Activated gamma-delta T cell (primary cell): ENCODE measurements at regions not wholly inside any gene's neighbourhood (a gene's known extent, or its start where the extent isn't known, plus 50 kb on each side); places are given as distances from the start of the nearest gene placed in this dataset.
"Not testable (repeated sequence)": the region's sequence is repeated elsewhere in the genome, so short reads cannot be mapped to it uniquely, and the experiment has no call there.

ENCODE experiments used
- DNase-seq: peaks from one replicate; lab custom pipeline; 2025; lab: John Stamatoyannopoulos, UW

GRCh38 chr3:166684077-166684476 is 696.0 kb downstream of the ZBBX start:
- not testable (repeated sequence) for DNase-seq

DNA sequence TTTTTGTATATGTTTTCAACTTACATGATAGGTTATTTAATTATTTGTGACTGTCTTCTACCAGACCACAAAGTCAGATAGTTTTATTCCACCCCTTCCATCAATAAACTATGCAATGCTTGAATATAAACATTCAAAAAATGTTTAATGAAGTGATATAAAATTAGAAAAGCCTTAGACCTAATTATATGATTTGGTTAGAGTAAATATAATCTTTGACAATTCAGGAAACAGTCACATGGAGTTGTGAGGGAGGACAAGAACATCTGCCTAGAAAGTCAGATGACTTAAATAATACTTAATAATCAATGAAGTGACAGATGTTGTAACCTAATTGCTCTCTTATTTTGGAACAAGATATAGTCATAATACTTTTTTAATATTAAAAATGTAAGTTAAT is 710.3 kb downstream of the ZBBX start:
- DNase-seq: no peak

- no peak for DNase-seq
Observed at GRCh38 chr3:166663194-166663593, 716.9 kb downstream of the ZBBX start.

DNA sequence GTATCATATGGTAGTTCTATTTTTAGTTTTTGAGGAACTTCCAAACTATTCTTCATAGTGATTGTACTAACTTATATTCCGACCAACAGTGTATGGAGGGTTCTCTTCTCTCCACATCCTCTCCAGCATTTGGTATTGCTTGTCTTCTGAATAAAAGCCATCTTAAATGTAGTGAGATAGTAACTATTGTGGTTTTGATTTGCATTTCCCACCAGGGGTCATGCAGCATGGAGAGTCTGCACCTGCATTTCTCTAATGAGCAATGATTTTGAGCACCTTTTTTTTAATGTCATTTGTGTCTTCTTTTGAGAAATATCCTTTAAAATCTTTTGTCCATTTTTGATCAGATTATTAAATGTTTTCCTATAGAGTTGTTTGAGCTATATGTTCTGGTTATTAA is 718.5 kb downstream of the ZBBX start:
- DNase-seq: no peak

GRCh38 chr3:166660962-166661361 is 719.1 kb downstream of the ZBBX start:
- DNase-seq: no peak

DNA sequence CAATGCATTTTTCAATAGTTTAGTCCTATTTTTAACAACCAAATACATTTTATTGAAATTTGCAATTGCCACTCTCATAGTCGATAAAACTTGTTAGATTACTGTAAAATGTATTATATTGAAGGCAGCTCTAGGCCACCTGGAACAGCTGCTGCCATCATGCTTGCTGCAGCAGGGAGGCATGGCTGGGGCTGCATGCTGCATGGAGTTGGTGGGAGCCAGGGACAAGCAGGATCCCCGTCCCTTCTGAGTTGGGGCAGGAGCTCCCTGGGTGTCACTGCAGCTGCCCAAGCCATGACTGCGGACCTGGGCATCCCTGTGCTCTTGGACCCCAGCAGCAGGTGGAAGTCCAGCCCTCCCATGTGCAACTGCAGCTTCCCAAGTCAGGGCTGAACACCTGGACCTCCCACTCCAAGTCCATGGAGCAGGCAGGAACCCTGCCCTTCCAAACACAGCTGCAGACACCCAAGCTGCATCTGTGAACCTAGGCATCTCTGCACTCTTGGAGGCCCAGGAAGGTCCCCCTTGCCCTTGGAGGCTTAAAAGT is 742.0 kb downstream of the ZBBX start:
- no peak for DNase-seq

DNA sequence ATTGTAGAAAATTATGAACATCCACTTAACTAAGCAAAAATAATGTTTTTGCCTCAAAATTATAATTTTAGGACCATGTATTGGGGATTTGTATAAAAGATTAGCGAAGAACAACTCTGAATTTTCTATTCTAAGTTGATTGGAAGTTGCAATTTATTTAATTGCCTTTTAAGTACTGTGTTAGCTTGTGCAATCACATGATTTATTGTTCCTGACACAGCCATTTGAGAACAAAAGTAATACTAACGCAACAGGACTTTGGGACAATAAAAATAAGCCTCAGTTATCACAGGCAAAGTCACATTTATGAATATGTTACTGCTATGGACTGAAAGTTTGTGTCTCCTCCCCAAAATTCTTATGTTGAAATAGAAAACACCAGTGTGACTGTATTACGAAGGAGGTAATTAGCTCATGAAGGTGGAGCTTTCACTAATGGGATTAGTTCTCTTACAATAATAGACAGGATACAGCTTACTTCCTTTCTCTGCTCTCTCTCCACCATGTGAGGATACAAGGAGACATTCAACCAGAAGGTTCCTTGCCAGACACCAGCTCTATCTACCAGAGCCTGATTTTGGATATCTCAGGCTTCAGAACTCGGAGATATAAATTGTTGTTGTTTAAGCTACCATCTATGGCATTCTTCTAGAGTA is 745.9 kb downstream of the ZBBX start:
- DNase-seq: no peak

- DNase-seq: no peak
Observed at GRCh38 chr3:166630190-166630589, 749.9 kb downstream of the ZBBX start.

GRCh38 chr3:166613365-166613764 is 766.7 kb downstream of the ZBBX start:
- DNase-seq: no peak

DNA sequence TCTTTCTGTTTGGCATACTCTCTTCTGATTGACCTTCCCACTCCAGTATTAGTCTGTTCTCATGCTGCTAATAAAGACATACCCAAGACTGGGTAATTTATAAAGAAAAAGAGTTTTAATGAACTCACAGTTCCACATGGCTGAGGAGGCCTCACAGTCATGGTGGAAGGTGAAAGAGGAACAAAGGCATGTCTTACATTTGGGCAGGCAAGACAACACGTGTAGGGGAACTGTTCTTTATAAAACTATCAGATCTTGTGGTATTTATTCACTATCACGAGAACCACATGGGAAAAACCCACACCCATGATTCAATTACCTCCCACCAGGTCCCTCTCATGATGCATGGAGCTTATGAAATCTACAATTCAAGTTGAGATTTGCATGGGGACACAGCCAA is 767.3 kb downstream of the ZBBX start:
- not testable (repeated sequence) for DNase-seq

GRCh38 chr3:166607933-166608521 is 770.8 kb upstream of the BCHE start:
- DNase-seq: no peak

GRCh38 chr3:166606988-166607387 is 769.8 kb upstream of the BCHE start:
- no peak for DNase-seq

- DNase-seq: no peak
Observed at GRCh38 chr3:166593776-166594175, 756.6 kb upstream of the BCHE start.

GRCh38 chr3:166582236-166582635 is 745.0 kb upstream of the BCHE start:
- DNase-seq: no peak

GRCh38 chr3:166580561-166580960 is 743.3 kb upstream of the BCHE start:
- DNase-seq: no peak

DNA sequence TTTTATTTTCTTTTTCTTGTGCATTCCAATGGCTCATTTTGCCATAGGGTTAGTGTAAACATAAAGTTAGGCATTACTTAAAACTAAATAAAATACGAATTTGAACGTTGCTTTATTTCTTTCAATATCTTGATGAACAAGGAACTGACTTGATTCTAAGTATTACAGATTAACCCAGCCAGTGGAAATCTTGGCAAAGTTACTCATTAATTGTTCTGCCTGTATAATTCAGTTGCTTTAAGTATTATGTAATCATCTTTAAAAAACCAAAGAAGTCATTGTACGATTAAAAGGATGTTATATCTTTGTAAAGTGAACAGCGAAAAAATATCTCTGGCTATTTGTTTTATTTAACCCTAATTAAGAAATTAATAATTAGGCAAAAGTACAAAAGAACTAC is 737.9 kb upstream of the BCHE start:
- DNase-seq: no peak

DNA sequence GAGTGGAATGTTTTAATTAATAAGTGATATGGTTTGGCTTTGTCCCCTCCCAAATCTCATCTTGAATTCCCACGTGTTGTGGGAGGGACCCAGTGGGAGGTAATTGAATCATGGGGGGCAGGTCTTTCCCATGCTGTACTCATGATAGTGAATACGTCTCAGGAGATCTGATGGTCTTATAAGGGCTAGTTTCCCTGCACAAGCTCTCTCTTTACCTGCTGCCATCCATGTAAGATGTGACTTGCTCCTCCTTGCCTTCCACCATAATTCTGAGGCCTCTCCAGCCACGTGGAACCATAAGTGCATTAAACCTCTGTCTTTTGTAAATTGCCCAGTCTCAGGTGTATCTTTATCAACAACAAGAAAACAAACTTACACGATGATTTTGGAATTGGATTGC is 734.5 kb upstream of the BCHE start:
- not testable (repeated sequence) for DNase-seq

DNA sequence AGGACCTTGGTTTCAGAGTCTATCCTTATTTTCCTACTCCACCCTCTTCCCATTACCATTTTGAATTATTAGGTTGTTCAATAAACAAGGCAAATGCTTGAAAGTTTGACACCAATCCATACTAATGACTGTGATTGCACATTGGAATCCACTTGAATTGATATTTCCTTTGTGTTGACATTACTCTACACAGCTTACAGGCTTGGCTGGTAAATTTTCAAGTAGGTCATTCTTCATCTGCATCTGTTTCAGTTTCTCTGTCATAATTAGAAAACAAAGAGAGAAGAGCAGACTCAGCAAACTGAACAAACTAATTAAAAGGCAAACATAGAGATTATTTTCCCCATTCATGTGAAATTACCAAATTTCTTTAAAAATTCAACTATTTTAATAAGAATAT is 732.9 kb upstream of the BCHE start:
- DNase-seq: no peak

- no peak for DNase-seq
Observed at GRCh38 chr3:166569589-166569988, 732.4 kb upstream of the BCHE start.

DNA sequence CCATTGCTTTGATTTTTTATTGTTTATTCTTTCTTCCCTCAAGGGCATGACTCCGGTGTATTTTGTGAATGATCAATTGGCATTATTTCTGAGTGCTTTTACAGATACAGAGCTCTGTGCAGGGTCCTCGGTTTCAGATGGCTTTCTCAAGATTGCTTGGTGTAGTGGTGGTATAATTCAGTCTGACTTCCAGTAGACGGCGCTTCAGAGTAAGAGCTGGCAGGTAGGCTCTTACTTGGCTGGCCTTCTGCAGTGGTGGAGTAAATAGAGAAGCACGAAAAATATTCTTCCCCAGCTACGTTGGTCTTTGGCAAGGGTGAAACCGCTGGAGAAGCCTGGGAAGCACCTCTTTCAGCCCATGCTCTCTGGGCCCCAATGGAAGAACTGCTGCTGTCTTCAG is 723.0 kb upstream of the BCHE start:
- DNase-seq: no peak

DNA sequence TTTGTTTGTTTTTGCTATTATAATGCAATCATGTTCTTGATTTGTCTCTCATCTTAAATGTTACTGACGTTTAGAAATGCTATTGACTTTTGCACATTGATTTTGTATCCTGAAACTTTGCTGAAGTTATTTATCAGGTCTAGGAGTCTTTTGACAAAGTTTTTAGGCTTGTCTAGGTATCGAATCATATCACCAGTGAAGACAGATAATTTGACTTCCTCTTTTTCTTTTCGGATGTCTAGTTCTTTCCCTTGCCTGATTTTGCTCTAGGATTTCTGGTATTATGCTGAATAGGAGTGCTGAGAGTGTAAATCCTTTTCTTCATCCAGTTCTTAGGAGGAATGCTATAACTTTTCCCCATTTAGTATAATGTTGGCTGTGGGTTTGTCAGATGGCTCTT is 719.7 kb upstream of the BCHE start:
- DNase-seq: no peak

DNA sequence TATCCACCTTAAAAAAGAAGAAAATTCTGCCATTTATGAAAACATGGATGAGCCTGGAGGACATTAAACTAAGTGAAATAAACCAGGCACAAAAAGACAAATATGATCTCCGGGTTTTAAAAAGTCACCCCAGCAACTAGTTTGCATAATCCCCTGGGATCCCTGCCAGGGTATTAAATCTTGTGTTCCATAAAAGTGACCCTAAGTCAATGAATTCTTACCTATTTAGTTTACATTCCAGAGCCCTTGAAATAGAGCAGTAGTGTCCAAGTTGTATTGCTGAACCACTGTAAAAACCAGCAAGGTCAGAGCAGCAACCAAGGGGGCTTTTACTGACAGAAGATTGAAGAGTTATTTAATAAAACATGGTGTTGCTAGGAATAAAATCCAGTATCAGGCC is 716.8 kb upstream of the BCHE start:
- no peak for DNase-seq

GRCh38 chr3:166533740-166534139 is 696.5 kb upstream of the BCHE start:
- no peak for DNase-seq

- no peak for DNase-seq
Observed at GRCh38 chr3:166531730-166532129, 694.5 kb upstream of the BCHE start.
